Activated CD4-positive, alpha-beta T cell treated with anti-CD3 and anti-CD28 coated beads, Interleukin-2, amount 50 U/mL, for 48 hours (primary cell): ENCODE measurements at regions not wholly inside any gene's neighbourhood (a gene's known extent, or its start where the extent isn't known, plus 50 kb on each side); places are given as distances from the start of the nearest gene placed in this dataset.
A peak's percentile ranks its signal among the peaks of the same experiment; 100 is the strongest.

Source experiments
- DNase-seq, 2 experiments: peaks; one replicate each; pipeline ENCODE4 v3.0.0-alpha.2; 2020

DNA sequence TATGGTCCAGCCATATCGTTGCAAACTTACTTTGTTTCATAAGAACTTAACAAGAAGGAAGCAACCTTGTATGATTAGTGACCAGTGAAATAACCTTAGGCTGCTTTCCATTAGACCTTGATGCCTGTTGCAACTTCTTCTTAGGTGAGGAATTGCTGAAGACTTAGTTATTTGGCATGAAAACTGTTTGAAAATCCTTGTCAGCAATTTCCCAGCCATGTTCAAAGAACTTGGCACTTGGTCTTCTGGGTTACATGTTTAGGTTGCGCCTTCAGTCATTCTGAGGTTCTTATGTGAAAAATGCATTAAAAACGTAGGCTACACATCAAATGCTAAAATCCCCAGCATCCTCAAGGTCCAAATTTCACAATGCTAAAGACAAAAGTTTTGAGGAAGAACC, 232.0 kb upstream of the CEP162 start:
- DNase-seq: no peak

DNA sequence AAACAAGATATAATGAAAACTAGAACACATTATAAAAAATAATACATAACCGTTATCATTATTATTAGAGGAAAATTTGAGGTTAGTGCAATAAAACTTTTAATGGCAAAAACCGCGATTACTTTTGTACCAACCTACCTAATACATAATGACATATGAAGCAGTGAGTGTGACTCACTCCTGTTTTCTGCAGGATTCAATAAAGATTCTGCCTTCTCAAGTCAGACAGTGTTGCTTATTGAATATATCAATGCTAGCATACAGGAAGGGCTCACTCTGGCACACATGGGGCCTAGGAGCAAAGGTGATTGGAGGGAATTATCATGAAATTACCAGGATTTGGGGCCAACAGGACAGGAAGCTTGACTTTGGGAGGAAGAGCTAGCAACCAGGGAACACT, 230.8 kb upstream of the CEP162 start:
- DNase-seq: no peak

DNA sequence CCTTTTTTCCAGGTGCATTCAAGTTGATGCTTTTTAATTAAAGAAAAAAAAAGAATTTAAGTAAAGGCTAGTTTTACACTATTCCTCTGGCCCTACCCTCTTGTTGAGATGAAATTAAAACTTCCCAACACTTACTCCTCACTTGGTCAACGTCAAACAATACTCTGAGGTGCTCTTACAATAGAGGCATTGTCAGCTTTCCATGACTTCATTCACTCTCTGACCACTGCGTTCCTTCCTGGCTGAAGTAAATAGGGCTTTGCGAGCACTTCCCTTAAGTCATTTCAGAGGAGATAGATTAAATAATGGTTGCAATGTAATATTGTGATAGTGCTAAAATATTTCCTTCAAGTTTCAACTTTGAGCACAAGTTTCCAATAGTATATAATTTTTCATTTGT, 229.8 kb upstream of the CEP162 start:
- DNase-seq: no peak

DNA sequence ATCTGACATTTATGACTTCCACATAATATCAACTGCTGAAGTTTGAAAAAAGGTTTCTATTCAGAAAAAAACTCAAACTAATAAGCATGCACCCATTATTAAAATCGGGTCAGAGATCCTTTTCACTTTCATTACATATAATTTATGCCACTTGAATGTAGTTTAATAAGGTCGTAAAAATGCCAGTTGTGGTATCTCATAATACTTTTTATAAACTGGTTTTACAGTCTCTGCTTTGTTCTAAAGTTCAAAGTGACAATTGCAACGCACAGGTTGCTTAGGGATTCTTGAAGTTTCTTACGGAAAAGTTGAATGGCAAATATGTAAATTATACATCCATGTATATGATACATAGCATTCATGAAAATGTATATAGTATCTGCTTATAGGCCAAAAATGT, 229.4 kb upstream of the CEP162 start:
- no peak for DNase-seq

DNA sequence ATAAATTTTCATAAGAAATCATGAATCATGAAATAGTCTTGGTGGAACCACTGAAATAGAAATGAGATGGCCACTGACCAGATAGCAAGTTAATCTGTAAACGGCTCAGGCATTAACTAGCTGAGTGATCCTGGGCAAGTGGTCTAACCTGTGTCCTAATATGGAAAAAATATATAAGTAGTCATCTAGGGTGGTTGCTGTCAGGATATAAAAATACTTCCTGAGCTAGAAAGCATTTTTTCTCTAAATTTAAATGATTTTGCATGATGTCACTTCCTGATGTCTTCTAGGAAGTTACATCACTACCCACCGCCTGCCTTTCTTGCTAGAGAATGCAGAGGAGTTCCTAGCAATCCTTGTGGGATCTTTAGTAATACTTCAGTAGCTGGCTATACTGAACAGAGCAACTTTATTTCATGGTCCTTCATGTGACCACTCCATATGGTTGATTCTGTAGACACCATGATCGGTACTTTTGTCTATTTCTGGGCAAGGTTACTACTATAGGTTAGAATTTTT, 228.1 kb upstream of the CEP162 start:
- no peak for DNase-seq

DNA sequence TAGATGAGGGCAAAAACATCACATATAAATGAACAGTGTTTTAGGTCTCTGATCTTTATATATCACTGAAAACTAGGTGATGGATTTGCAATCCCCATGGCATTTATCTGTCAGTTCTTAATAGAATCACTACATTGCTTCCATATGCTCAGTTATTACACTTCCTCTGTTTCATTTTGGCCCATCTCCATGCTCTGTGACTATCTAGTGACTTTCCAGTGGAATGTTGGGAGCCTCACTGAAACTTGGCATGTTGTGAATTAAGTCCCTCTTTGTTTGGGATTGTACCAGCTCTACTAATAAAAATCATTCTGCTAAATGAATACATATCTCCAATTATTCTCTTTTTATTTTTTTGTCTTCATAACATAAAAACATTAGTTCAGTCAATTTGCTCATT, 226.1 kb upstream of the CEP162 start:
- DNase-seq: no peak

DNA sequence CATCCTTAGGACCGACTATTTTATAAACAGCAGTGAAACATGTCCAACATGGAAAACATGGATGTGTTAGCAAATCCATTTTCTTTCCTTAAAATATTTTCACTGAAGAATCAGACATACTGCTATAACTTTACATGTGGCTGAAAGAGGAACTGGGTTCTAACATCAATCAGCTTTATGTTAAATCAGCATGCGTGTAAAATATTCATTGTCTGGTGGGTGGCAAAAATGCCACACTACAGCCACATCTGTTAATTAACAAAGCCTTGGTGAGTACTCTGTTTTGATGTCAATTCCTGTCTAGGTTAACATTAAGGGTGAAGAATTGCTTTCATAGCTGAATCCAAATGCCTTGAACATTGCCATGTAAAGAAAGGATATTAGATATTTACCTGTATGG, 222.6 kb upstream of the CEP162 start:
- no peak for DNase-seq

DNA sequence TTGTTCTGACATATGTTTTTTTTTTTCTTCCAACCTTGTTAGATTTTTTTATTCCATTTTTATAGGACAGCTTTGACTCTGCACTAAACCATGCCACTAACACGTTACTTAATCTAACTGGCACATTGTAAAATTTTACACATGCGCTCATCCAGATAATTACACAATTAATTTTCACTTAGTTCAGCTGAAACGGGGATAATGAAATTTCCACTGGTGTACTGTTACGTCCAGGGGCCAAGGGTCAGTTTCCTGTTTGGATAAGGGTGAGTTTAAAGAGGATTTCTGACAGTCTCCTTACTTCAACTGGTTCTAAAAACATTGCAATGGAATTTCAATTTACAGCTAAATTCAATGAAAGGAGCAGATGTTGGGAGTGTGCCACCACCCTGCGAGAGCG, 221.8 kb upstream of the CEP162 start:
- no peak for DNase-seq

DNA sequence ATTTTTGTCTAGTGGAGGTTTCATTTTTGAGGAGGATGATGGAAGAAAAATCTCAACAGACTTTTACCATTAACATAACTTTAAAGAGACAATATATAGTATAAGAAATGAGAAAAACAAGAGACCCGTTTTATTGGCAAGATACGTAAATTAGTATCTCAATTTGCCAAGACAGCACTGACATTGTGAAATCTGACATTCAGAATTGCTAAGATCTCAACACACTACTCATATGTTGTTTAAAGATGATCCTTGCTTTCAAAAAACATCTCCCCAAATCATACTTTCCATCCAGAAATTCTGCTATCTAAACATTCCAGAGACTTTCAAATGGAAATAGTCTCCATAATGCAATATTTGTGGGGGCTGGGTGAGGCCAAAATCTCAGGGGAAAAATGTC, 220.9 kb upstream of the CEP162 start:
- no peak for DNase-seq

DNA sequence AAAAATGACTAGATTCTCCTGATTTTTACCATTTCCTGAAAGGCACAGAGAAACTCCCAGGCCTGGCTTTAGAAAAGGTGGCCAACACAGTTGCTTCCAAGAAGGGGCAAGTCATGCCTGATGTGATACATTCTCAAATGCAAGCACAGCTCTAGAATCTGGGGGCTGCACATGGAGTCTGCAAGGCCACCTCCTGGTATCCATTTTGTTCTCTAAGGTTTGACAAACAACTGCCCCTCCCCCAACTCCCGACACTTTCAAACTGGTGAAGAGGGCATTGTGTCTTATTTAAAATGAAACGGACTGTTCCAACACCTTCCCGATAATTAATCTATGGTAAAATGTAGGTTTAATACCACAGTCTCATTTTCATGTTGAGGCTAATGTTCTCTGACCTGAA, 220.2 kb upstream of the CEP162 start:
- DNase-seq: no peak

DNA sequence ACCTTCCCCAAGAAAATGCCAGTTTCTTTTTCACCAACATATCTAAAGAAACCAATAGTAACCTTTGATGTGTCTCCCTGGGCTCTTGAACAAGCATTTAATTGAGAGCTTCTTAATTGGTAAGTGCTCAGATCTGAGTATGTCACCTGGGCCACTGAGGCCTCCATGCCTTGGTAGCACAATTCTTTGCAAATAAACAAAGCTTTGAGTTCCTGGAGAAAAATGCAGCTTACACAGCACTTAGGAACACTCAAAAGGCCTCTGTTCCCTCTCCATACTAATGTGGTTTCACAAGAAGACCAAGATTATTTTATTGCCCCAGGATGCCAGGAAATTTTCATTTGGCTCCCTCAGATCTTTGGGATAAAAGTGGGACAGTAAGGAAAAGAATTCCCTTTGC, 217.6 kb upstream of the CEP162 start:
- no peak for DNase-seq

DNA sequence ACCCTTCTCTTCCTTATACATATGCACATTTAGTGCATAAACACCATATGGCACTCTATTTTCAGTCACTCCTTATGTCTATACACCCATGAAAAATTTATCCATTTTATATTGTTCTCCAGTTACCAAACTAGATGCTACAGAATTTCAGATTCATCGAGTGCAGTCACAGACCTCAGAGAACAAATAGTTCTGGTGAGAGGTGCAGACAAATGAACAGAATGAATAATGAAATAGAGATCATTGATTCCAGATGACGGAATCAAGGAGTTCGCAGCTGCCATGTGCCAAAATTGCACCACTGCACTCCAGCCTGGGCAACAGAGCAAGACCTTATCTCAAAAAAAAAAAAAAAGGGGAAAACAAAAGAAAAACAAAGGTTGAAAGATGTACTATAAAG, 214.8 kb upstream of the CEP162 start:
- no peak for DNase-seq

DNA sequence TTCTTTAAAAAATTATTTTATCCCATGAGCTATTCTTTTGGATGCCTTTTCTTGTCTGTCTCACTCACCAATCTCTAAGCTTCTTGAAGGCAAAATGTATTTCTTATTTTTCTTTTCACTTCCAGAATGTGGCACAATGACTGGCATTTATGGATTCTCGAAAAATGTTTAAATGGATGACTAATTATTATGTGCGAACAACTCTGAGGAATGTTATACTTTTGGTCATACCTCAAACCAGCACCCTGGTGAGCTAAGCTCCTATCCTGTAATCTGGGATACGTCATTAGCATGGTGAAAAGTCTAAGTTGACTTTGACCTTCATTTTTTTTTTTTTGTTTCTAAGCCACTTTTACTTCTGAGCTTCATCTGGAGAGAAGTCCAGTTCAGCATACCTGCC, 214.0 kb upstream of the CEP162 start:
- no peak for DNase-seq

DNA sequence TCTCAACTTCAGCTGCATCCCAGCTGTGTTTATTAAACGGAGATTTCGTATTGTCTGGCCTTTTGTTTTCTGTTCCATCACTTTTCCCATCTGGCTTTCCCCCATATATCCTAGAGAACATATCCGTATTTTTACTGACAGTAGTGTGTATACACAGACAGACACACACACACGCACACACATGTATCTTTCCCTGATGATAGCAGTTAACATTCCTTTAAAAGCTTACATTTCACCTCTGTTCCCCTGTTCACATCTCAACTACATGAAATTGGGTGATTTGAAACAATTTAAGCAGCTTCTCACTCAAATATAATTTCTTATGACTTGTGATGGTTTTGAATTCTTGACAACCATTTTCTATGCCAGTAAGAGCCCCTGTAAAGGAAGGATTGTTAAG, 207.1 kb upstream of the CEP162 start:
- no peak for DNase-seq

DNA sequence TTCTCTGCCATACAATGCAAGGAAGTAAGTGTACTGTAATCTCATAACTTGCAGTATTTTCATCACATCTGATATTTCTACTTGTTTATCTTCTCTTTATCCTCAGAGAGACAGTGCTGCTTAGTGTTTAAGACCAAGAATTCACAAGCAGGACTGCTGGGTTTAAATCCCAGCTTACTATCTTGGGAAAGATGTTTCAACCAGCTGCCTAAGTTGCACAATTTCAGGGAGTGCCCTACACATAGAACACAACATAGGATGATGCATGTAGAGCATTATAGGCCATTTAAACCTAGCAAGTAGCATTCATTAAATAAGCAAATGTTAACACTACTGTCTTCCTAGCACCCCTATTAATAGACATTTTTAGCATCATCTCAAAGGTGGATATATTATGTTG, 205.2 kb upstream of the CEP162 start:
- DNase-seq: no peak

DNA sequence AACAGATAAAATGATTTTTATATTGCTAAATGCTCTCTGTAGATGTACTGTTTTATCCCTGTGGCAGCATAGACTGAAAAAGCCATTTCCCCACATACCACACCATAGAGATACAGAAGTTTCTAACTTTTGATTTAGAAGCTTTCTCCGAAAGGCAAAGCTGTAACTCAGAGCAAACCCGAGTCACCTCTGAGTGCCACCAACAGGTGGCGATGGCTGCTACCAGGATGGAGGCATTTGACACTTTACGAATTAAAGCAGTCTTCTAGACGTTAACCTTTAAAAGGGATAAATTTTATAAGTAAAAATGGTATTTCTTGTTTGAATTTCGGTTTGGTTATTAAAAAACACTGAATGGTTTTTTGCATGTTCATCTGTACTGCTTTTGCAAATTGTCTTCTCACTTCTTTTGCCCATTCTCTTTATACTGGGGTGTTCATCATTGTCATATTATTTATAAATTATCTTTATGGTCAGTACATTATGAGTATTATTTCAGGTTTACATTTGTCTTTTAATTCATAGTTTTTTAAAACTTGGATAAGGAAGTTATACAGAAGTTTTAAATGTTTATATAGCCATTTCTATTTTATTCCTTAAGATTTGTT, 201.0 kb upstream of the CEP162 start:
- peak; percentile 5 to 18 for DNase-seq

DNA sequence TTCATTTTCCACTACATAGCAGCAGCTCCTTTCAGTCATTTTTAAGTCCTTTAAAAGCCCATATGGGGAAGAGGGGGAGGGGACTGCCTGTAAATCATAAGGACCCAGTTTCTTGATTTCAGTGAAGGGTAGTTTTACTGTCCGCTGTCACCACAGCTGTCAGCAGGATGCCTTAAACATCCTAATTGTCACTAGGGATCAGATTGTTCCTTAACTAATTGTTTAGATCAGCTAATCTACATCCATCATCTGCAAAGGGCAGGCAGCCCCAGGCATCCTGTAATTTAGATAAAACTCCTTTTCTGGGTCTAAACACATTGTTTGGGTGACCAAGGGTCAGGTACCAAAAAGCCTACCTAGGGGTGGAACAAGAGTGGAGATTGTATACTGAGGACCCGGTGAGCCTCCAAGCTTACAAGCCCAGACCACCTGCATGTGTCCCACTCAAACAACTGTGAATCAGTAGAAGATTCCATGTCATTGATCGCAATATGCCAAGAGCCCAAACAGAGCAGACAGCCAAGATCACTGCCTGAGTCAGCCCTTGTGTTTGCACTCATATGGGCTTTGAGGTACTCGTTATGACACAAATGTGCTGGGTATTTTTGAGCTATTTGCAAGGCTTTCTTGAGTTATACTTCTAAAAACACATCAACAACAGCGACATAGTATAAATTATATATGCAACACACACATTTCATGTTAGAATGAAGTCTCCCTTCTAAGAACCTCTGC, 198.7 kb upstream of the CEP162 start:
- DNase-seq: no peak

DNA sequence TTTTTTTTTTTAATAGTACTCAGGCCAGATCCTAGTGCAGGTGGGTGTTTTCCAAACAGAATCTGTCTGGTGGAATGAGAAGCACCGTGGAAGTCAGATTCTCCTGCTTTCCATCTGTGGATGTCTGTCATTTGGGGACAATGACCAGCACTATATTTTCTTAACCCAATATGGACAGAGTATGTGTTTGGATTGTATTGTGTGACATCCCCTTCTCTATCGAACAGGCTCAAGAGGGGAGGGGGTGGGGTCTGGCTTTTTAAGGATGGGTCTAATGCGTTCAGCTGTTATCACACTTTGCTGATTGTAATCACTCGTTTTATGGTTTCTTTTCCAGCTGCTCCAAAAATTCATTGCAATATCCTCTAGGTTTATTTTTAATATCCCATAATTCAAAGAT, 197.5 kb upstream of the CEP162 start:
- no peak for DNase-seq

DNA sequence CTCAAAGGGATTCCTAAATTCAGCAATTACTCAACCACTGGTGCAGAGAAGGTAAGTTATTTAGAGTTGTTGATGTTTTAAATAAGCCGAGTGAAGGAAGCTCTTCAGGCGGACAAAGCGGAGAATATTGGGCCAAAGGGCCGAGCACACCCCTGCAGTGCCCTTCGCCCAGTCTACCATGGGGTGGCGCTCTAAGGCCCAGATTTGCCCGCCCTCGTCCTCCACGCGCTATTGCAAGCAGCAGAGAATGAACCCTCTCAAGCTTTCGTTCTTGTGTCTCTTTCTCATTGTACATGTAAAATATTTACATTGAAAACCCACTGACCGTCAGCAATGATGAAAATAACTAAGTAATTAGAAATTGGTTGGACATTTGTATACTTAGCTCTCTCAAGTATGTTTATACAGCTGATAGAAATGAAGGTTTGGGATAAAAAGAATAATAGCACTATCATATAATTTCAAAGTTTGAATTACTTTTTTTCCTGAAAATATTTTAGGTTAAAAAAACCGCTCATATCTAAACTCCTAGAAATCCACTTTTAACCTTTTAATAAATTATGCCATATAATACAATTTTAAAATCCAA, 195.0 kb upstream of the CEP162 start:
- DNase-seq: peak; percentile 5 to 10

DNA sequence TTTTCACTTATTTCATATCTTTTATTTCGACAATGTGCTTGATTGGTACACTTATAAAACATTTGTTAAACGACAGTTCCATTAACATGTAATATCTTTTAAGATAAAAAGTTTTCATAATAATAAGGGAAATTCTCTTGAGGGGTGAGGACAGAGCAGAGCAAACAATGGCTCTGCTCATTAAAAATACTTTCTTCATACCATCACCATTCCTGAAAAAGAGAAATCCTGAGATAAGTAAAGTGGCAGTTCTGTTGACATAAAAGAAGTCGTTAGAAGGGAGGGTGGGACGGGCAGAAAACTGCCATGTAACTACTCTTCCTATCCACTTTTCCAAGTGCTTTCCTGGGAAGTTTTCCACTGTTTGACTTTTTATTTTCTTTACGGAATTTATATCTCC, 193.6 kb upstream of the CEP162 start:
- DNase-seq: no peak

DNA sequence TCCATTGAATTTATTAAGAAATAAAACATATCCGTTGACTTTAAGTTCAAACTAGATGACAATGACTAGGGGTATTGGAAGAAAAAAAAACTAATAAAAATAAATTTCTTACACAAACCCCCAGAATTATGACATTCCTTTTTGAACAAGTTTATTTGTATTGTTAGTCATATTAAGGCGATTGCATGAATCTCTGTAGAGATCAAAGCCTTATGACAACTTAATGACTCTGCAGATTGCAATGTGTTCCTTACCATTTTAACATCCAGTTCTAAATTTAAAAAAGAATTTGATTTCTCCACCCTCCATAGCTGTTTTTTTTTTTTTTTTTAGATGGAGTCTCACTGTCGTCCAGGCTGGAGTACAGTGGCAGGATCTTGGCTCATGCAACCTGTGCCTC, 189.8 kb upstream of the CEP162 start:
- DNase-seq: no peak

DNA sequence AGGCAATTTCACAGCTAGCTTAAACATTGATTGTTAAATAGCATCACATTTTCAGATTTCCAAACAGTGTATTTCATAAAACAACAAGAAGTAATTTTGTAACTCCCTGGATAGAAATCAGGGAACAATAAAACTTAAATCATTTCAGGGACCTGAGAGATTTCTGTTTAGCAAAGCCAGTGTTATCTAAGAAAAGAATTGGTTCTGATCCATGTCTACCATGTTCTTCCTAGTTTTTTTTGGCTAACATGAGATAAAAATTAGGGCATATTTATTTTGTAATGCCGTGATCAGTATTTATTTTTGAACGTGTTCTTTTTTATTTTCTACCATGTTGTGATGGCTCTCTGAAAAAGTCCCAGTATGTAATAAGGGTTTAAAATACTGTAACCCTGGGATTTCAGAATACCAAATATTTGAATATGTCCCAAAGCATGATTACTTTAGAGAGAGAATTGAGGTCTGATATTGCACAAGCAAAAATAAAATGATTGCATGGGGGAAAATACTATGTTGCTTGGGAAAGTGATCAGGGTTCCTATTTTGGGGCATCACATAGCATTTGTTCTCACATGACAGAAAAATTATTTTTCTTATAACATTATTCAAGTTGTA, 188.7 kb upstream of the CEP162 start:
- no peak for DNase-seq

DNA sequence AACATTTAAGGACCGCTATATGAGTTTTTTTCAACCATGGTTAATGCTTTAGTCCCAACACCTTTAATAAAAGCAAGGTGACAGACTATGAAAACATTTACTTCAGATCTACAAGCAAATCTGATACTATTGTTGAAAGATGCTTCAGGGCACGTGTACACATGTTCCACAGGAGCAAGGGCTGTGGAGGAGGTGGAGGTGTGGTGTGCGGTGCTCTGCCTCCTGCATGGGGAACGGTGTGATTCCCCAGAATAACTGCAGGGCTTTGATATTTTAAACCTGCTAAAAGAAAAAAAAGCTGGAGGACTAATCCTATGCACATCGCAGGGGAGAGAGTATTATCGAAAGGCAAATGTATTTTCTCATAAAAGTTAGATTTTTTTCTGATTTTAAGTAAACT, 188.1 kb upstream of the CEP162 start:
- DNase-seq: no peak

DNA sequence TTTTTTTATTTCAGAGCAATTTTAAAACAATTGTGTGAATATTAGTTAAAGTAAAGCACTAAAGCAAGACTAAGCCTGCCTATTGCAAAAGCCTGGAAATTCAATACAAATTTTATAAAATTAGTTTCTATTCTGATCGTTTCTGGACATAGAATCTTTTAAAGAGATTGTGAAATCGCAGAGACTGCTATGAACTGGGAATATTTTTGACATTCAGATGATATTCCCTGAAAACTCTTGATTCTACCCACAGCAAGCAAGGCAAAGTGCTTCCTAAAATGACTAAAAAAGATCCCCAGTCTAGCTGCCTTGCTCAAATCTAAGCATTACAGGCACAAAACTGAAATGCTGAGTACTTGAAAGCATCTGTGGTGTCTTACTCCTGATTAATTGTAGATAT, 187.6 kb upstream of the CEP162 start:
- no peak for DNase-seq
